ENCODE measurements at regions not wholly inside any gene's neighbourhood (a gene's known extent, or its start where the extent isn't known, plus 50 kb on each side); places are given as distances from the start of the nearest gene placed in this dataset.
"Not testable (repeated sequence)": the region's sequence is repeated elsewhere in the genome, so short reads cannot be mapped to it uniquely, and the experiment has no call there.

GRCh38 chr4:103499094-103499493 is 220.7 kb downstream of the TACR3 start:
- DNase-seq (ENCODE audit: low spot score) = no peak

GRCh38 chr4:103498161-103499070 is 221.4 kb downstream of the TACR3 start:
- DNase-seq (ENCODE audit: low spot score) = no peak

- no peak for DNase-seq (ENCODE audit: low spot score)
Observed at GRCh38 chr4:103497692-103498091, 222.1 kb downstream of the TACR3 start.

GRCh38 chr4:103496800-103497199 is 223.0 kb downstream of the TACR3 start:
- no peak for DNase-seq (ENCODE audit: low spot score)

- no peak for DNase-seq (ENCODE audit: low spot score)
Observed at GRCh38 chr4:103493450-103494159, 226.2 kb downstream of the TACR3 start.

- DNase-seq (ENCODE audit: low spot score) = not testable (repeated sequence)
Observed at GRCh38 chr4:103485296-103485695, 234.5 kb downstream of the TACR3 start.

- no peak for DNase-seq (ENCODE audit: low spot score)
Observed at GRCh38 chr4:103484521-103484920, 235.3 kb downstream of the TACR3 start.

GRCh38 chr4:103482893-103483292 is 236.9 kb downstream of the TACR3 start:
- no peak for DNase-seq (ENCODE audit: low spot score)

- DNase-seq (ENCODE audit: low spot score) = no peak
Observed at GRCh38 chr4:103482471-103482870, 237.3 kb downstream of the TACR3 start.

GRCh38 chr4:103478734-103479133 is 241.1 kb downstream of the TACR3 start:
- DNase-seq (ENCODE audit: low spot score) = no peak

- DNase-seq (ENCODE audit: low spot score) = no peak
Observed at GRCh38 chr4:103478210-103478609, 241.6 kb downstream of the TACR3 start.

GRCh38 chr4:103457566-103457965 is 259.4 kb upstream of the CENPE start:
- DNase-seq (ENCODE audit: low spot score) = no peak

GRCh38 chr4:103451341-103451740 is 253.2 kb upstream of the CENPE start:
- DNase-seq (ENCODE audit: low spot score) = no peak

GRCh38 chr4:103450693-103451092 is 252.6 kb upstream of the CENPE start:
- DNase-seq (ENCODE audit: low spot score) = no peak

- no peak for DNase-seq (ENCODE audit: low spot score)
Observed at GRCh38 chr4:103449296-103450023, 251.3 kb upstream of the CENPE start.

- no peak for DNase-seq (ENCODE audit: low spot score)
Observed at GRCh38 chr4:103445377-103445776, 247.2 kb upstream of the CENPE start.

GRCh38 chr4:103443324-103443723 is 245.2 kb upstream of the CENPE start:
- DNase-seq (ENCODE audit: low spot score) = no peak

GRCh38 chr4:103429283-103429682 is 231.1 kb upstream of the CENPE start:
- no peak for DNase-seq (ENCODE audit: low spot score)

GRCh38 chr4:103425406-103425805 is 227.3 kb upstream of the CENPE start:
- DNase-seq (ENCODE audit: low spot score) = peak; percentile 4

- peak; percentile 11 for DNase-seq (ENCODE audit: low spot score)
Observed at GRCh38 chr4:103424853-103425252, 226.7 kb upstream of the CENPE start.

- DNase-seq (ENCODE audit: low spot score) = no peak
Observed at GRCh38 chr4:103423261-103423660, 225.1 kb upstream of the CENPE start.

GRCh38 chr4:103422467-103423219 is 224.5 kb upstream of the CENPE start:
- no peak for DNase-seq (ENCODE audit: low spot score)
